PFSK-1 (cell line): ENCODE measurements at regions not wholly inside any gene's neighbourhood (a gene's known extent, or its start where the extent isn't known, plus 50 kb on each side); places are given as distances from the start of the nearest gene placed in this dataset.

Experiments used
- POLR2AphosphoS5 ChIP-seq: IDR thresholded peaks from 2 replicates; pipeline ENCODE4 v1.6.1; 2012; ENCODE audit warnings: low read depth, mild to moderate bottlenecking, control low read depth, low read length, moderate library complexity
- REST ChIP-seq, 2 experiments: IDR thresholded peaks; 2 replicates each; pipeline versions ENCODE4 v1.6.1 to v1.8.0; 2011 to 2012; ENCODE audit warnings: low read depth in 2 of 2, low read length in 2 of 2, control low read depth in 1 of 2, inconsistent platforms in 1 of 2, mild to moderate bottlenecking in 1 of 2, moderate library complexity in 1 of 2; ENCODE audit not compliant: insufficient read depth in 1 of 2
- SIN3A ChIP-seq: IDR thresholded peaks from 2 replicates; pipeline ENCODE4 v1.6.1; 2012; ENCODE audit warnings: mild to moderate bottlenecking, low read length, moderate library complexity, borderline replicate concordance; ENCODE audit not compliant: insufficient read depth

GRCh38 chr3:153392363-153392762 is 230.3 kb downstream of the RAP2B start:
- TF ChIP-seq REST (IDR thresholded peaks at IDR 0.05; ENCODE audit: insufficient read depth in 1 of 2, low read depth in 2 of 2, low read length in 2 of 2) (no peak), SIN3A (no peak), POLR2AphosphoS5 (no peak)
